ENCODE measurements at regions not wholly inside any gene's neighbourhood (a gene's known extent, or its start where the extent isn't known, plus 50 kb on each side); places are given as distances from the start of the nearest gene placed in this dataset.

DNA sequence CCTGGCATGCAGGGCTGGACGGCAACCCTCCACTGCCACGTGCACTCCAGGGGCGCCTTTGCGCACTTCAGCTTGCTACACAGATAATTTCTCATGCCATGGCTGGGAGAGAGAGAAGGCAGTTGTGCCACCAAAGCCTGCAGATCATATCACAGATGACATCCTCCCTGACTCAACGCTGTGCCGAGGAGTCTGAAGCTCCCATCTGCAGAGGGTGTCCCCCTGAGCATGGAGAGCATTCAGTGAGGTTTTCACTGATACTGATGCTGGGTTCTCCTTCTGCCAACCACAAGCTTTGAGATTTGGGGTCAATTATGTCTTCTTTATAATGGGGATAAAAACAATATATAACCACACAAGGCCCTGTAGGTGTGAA is 607.4 kb upstream of the ADAMTS16 start:
- TF ChIP-seq, protein P1, sequence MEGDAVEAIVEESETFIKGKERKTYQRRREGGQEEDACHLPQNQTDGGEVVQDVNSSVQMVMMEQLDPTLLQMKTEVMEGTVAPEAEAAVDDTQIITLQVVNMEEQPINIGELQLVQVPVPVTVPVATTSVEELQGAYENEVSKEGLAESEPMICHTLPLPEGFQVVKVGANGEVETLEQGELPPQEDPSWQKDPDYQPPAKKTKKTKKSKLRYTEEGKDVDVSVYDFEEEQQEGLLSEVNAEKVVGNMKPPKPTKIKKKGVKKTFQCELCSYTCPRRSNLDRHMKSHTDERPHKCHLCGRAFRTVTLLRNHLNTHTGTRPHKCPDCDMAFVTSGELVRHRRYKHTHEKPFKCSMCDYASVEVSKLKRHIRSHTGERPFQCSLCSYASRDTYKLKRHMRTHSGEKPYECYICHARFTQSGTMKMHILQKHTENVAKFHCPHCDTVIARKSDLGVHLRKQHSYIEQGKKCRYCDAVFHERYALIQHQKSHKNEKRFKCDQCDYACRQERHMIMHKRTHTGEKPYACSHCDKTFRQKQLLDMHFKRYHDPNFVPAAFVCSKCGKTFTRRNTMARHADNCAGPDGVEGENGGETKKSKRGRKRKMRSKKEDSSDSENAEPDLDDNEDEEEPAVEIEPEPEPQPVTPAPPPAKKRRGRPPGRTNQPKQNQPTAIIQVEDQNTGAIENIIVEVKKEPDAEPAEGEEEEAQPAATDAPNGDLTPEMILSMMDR (IDR thresholded peaks at IDR 0.05; ENCODE audit: low read depth, low read length) = no peak
- in situ Hi-C loops (cut with HindIII; ENCODE audit: low sequenced_read_pairs) = no loop called here
- DNase-seq (ENCODE audit: low read depth, low spot score) = no peak
- no peak overlapping the region for H3K4me3 ChIP-seq (ENCODE audit: low read depth, low read length)

DNA sequence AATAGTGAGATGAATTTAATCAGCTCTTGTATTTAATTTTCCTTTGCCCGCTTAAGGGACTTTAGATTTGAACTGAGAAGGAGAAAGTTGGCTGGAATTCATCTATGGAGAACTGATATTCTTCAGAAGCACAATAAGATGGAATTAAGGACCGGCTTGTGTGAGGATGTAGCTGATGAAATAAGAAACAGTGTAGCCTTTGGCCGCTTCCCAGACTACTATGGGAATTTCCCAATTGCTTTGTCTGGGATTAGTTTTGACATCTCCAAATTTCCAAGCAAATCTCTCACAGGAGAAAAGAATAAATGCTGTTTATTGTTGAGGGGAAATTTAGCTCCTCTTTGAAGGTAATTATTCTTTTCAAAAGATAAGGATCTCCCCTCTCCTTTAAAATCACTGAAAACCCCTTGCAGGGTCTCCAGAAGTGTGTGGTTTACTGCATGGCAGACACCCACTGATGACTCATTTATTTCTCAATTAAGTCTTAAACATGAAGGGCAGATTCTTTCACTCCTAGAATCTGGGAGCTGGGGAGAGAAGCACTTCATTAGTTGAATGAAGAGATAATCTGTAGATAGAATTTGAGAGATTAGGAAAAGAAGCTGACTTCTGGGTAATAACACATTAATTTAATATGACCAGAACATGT is 606.5 kb upstream of the ADAMTS16 start:
- TF ChIP-seq, protein P1 (IDR thresholded peaks at IDR 0.05; ENCODE audit: low read depth, low read length) = no peak
- no peak for DNase-seq (ENCODE audit: low read depth, low spot score)
- no peak overlapping the region for H3K4me3 ChIP-seq (ENCODE audit: low read depth, low read length)
- in situ Hi-C loops (cut with HindIII; ENCODE audit: low sequenced_read_pairs) = no loop called here

DNA sequence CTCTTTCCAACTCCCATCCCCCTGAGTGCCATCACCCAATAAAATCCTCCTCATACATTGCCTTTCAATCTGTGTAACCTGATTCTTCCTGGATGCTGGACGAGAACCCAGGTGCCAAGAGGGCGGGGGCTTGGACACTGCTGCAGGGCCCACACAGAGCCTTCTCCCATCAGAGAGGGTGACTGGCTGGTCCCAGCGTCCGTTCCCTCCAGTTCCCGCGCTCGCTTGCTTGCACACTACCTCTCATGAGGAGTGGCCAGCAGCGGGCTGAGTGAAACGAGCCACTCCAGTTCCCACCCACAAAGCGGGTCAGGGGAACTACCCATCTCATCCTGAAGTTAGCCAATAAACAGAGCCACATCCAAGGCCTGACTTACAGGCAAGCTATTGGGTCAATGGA is 602.6 kb upstream of the ADAMTS16 start:
- in situ Hi-C loops (cut with HindIII; ENCODE audit: low sequenced_read_pairs) = no loop called here
- TF ChIP-seq, protein P1 (IDR thresholded peaks at IDR 0.05; ENCODE audit: low read depth, low read length) = no peak
- H3K4me3 ChIP-seq (ENCODE audit: low read depth, low read length) = no peak overlapping the region
- DNase-seq (ENCODE audit: low read depth, low spot score) = no peak

DNA sequence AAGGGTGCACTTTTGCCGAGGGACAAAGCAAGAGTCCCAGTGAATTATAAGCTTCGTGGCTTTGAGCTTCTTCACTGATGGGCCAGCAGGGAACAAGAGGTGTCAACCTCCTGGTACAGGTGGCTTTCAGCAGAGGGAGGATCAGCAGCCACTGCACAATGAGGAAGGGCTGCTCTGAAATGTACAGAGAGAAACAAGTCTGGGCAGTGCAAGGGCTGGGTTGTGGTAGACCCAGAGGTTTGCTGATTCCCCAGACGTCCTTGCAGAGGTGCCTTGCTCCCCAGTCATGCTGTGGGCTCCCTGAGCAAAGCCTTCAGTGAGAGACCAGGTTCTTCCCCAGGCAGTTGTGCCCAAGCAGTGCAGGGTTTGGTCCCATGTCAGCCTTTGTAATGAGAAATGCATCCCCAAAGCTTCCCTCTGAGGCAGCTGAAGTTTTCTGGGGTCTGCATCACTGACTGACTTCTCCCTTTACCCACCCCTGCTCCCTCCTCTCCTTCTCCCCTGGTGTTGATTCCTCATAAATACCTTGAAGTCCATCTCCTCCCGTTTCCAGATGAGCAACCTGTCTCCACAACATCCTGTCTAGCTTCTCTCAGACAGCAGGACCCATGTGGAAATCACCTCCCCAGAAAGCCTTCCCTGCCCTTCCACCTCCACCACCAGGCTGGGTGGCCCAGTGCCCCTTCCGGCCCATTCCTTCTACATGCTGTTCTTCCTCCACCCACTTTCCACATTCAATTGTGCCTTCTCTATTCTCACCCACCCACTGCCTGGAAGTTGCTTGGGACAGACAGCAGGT is 599.6 kb upstream of the ADAMTS16 start:
- TF ChIP-seq, protein P1 (IDR thresholded peaks at IDR 0.05; ENCODE audit: low read depth, low read length) = no peak
- no peak for DNase-seq (ENCODE audit: low read depth, low spot score)
- H3K4me3 ChIP-seq (ENCODE audit: low read depth, low read length) = no peak overlapping the region
- in situ Hi-C loops (cut with HindIII; ENCODE audit: low sequenced_read_pairs) = no loop called here

DNA sequence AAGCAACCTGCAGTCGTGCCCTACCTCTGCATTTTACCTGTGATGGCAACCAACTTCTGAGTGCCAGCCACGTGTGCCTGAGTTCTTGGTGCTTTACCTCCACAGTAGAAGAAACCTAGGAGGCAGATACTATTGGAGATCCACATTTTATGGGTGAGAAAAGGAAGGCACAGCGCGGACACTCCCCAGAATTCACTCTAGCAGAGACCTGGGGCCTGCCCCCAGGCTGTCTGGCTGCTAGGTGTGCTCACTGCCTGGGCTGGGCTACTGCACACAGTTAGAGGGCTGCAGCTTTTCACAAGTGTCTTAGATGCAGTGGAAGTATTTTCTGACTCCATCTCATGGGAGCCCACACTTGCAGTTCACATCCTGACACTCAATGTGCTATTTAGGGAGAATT is 598.8 kb upstream of the ADAMTS16 start:
- TF ChIP-seq, protein P1 (IDR thresholded peaks at IDR 0.05; ENCODE audit: low read depth, low read length) = no peak

DNA sequence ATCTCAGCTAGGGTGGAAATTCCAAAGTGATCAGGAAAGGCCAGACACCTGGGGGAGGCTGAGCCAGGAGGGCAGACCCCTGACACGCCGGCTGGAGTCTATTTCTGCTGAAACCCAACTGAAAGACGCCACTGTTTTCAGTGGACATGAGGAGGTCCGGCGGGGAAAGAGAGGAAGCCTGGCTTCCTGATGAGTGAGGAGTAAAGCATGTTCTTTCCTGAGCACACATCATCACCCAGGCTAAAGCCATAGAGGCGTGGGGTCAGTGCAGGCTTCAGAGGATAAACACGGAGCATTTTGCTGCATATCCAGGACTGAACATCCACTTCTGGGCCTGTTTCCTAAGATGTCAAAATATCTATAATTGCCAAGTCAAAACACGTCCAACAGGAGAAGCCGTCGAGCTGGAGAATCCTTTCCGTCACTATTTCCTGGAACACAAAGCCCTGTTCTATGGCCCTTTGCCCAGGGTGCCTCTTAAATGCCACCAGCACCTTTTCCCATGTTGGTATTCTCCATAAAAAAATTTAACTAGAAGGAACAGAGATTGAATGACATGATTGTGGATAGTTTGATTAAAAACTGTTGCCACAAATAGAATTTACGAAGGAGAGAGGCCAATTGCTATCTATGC is 597.9 kb upstream of the ADAMTS16 start:
- H3K4me3 ChIP-seq (ENCODE audit: low read depth, low read length) = no peak overlapping the region
- TF ChIP-seq, protein P1 (IDR thresholded peaks at IDR 0.05; ENCODE audit: low read depth, low read length) = no peak
- in situ Hi-C loops (cut with HindIII; ENCODE audit: low sequenced_read_pairs) = no loop called here
- no peak for DNase-seq (ENCODE audit: low read depth, low spot score)

More for the DNA sequence above, 598.8 kb upstream of the ADAMTS16 start:
- H3K4me3 ChIP-seq (ENCODE audit: low read depth, low read length) = no peak overlapping the region
- no peak for DNase-seq (ENCODE audit: low read depth, low spot score)
- in situ Hi-C loops (cut with HindIII; ENCODE audit: low sequenced_read_pairs) = no loop called here

Data from astrocyte of the spinal cord (primary cell).